Adipose tissue (tissue), 3 donors: ENCODE measurements at regions not wholly inside any gene's neighbourhood (a gene's known extent, or its start where the extent isn't known, plus 50 kb on each side); places are given as distances from the start of the nearest gene placed in this dataset.
"Not testable (repeated sequence)": the region's sequence is repeated elsewhere in the genome, so short reads cannot be mapped to it uniquely, and the experiment has no call there.

Experiments
- H3K27ac ChIP-seq: one replicate; pipeline ENCODE4 v1.5.1; 2013; ENCODE audit warnings: low read depth, low read length
- WGBS, 3 donors: extraction: QIAGEN DNeasy Blood & Tissue Kit; methylation state at CpG; one replicate each; pipeline ENCODE4 v1.1.7; 2013; 5-methylcytosine and 5-hydroxymethylcytosine counted together
- donor health status: healthy with polysubstance abuse.
- donor health status: Bipolar disorder and iron deficiency.
- donor health status: healthy.

GRCh38 chr14:28577711-28578131, 188.9 kb upstream of the FOXG1 start:
- WGBS, 3 donors = 53 to 80% (median 70%) methylated on average over 2 of the region's 2 CpGs
- H3K27ac ChIP-seq = no peak overlapping the region

- WGBS, 3 donors = 55 to 87% (median 81%) methylated on average over 2 of the region's 2 CpGs
- no peak overlapping the region for H3K27ac ChIP-seq
Measured at GRCh38 chr14:28584951-28585350, 181.6 kb upstream of the FOXG1 start.

GRCh38 chr14:28589792-28590191, 176.8 kb upstream of the FOXG1 start:
- WGBS, 3 donors = 43 to 55% (median 45%) methylated on average over 1 of the region's 1 CpG
- H3K27ac ChIP-seq = no peak overlapping the region

GRCh38 chr14:28596391-28596790, 170.2 kb upstream of the FOXG1 start:
- no peak overlapping the region for H3K27ac ChIP-seq

- no peak overlapping the region for H3K27ac ChIP-seq
- WGBS, 3 donors = 60 to 76% (median 74%) methylated on average over 2 of the region's 2 CpGs
Measured at GRCh38 chr14:28599191-28599590, 167.4 kb upstream of the FOXG1 start.

GRCh38 chr14:28599605-28600004, 167.0 kb upstream of the FOXG1 start:
- no peak overlapping the region for H3K27ac ChIP-seq
- 34 to 71% (median 58%) methylated on average over 1 of the region's 1 CpG for WGBS, 3 donors

GRCh38 chr14:28603606-28604005, 163.0 kb upstream of the FOXG1 start:
- H3K27ac ChIP-seq = no peak overlapping the region
- 33 to 70% (median 56%) methylated on average over 6 of the region's 6 CpGs for WGBS, 3 donors

GRCh38 chr14:28607661-28608060, 158.9 kb upstream of the FOXG1 start:
- no peak overlapping the region for H3K27ac ChIP-seq
- 67 to 81% (median 77%) methylated on average over 5 of the region's 5 CpGs for WGBS, 3 donors

- no peak overlapping the region for H3K27ac ChIP-seq
- WGBS, 3 donors = 77 to 87% (median 83%) methylated on average over 8 of the region's 8 CpGs
Measured at GRCh38 chr14:28608443-28608842, 158.1 kb upstream of the FOXG1 start.

GRCh38 chr14:28608851-28609828, 157.4 kb upstream of the FOXG1 start:
- H3K27ac ChIP-seq = no peak overlapping the region
- WGBS, 3 donors = 25 to 32% (median 29%) methylated on average over 10 of the region's 10 CpGs

GRCh38 chr14:28612414-28612813, 154.2 kb upstream of the FOXG1 start:
- no peak overlapping the region for H3K27ac ChIP-seq
- 41 to 58% (median 48%) methylated on average over 1 of the region's 1 CpG for WGBS, 3 donors

GRCh38 chr14:28613532-28613931, 153.1 kb upstream of the FOXG1 start:
- no peak overlapping the region for H3K27ac ChIP-seq
- 45 to 82% (median 72%) methylated on average over 3 of the region's 3 CpGs for WGBS, 3 donors

GRCh38 chr14:28626780-28627179, 139.8 kb upstream of the FOXG1 start:
- WGBS, 3 donors = 32 to 41% (median 40%) methylated on average over 1 of the region's 1 CpG
- H3K27ac ChIP-seq = no peak overlapping the region

GRCh38 chr14:28629328-28630004, 137.1 kb upstream of the FOXG1 start:
- 65 to 87% (median 84%) methylated on average over 4 of the region's 4 CpGs for WGBS, 3 donors
- no peak overlapping the region for H3K27ac ChIP-seq

- 92 to 98% (median 94%) methylated on average over 3 of the region's 3 CpGs for WGBS, 3 donors
- no peak overlapping the region for H3K27ac ChIP-seq
Measured at GRCh38 chr14:28630100-28630499, 136.5 kb upstream of the FOXG1 start.

- no peak overlapping the region for H3K27ac ChIP-seq
- WGBS, 3 donors = 3 to 4% (median 4%) methylated on average over 7 of the region's 7 CpGs
Measured at GRCh38 chr14:28635387-28635786, 131.2 kb upstream of the FOXG1 start.

GRCh38 chr14:28635816-28636215, 130.8 kb upstream of the FOXG1 start:
- not testable (repeated sequence) for H3K27ac ChIP-seq
- 62 to 71% (median 67%) methylated on average over 2 of the region's 2 CpGs for WGBS, 3 donors

- H3K27ac ChIP-seq = not testable (repeated sequence)
- 82 to 87% (median 84%) methylated on average over 6 of the region's 6 CpGs for WGBS, 3 donors
Measured at GRCh38 chr14:28641189-28641588, 125.4 kb upstream of the FOXG1 start.

GRCh38 chr14:28651148-28651547, 115.4 kb upstream of the FOXG1 start:
- H3K27ac ChIP-seq = no peak overlapping the region
- 70 to 77% (median 75%) methylated on average over 5 of the region's 5 CpGs for WGBS, 3 donors

GRCh38 chr14:28652782-28653181, 113.8 kb upstream of the FOXG1 start:
- 18 to 45% (median 41%) methylated on average over 2 of the region's 2 CpGs for WGBS, 3 donors

More at GRCh38 chr14:28652782-28653181, 113.8 kb upstream of the FOXG1 start:
- H3K27ac ChIP-seq = no peak overlapping the region
